ENCODE measurements at regions not wholly inside any gene's neighbourhood (a gene's known extent, or its start where the extent isn't known, plus 50 kb on each side); places are given as distances from the start of the nearest gene placed in this dataset.

GRCh38 chr17:12472252-12473173 is 193.2 kb upstream of the MYOCD start:
- H3K9me3 Mint-ChIP-seq, result peaks cover 0 to 4% of the 10 kb centered on the region in 2 donors
- no peaks in the 10 kb centered on the region for H3K4me1 Mint-ChIP-seq
- no peak overlapping the region for H3K4me3 Mint-ChIP-seq
- DNase-seq, result no peak
- H3K36me3 Mint-ChIP-seq, result no peaks in the 10 kb centered on the region
- H3K27ac Mint-ChIP-seq, result no peak overlapping the region
- H3K27me3 Mint-ChIP-seq, result no peaks in the 10 kb centered on the region
- no peak for ATAC-seq (replicated peaks)

- H3K4me1 Mint-ChIP-seq, result no peaks in the 10 kb centered on the region
Measured at GRCh38 chr17:12478311-12478710, 187.4 kb upstream of the MYOCD start.

GRCh38 chr17:12485361-12485906 is 180.3 kb upstream of the MYOCD start:
- DNase-seq, result no peak
- Mint-ChIP-seq H3K4me3 (no peak overlapping the region), H3K36me3 (no peaks in the 10 kb centered on the region), H3K27me3 (peaks cover 0 to 4% of the 10 kb centered on the region in 2 donors), H3K4me1 (no peaks in the 10 kb centered on the region), H3K27ac (no peak overlapping the region), H3K9me3 (peaks cover 0 to 4% of the 10 kb centered on the region in 2 donors)
- ATAC-seq (replicated peaks), result no peak

More at GRCh38 chr17:12478311-12478710, 187.4 kb upstream of the MYOCD start:
- no peak overlapping the region for H3K27ac Mint-ChIP-seq
- H3K9me3 Mint-ChIP-seq, result peaks cover 4% of the 10 kb centered on the region in 2 donors
- no peak overlapping the region for H3K4me3 Mint-ChIP-seq
- ATAC-seq (replicated peaks) (no peak), DNase-seq (no peak)
- no peaks in the 10 kb centered on the region for H3K36me3 Mint-ChIP-seq
- no peaks in the 10 kb centered on the region for H3K27me3 Mint-ChIP-seq

GRCh38 chr17:12489325-12489724 is 176.4 kb upstream of the MYOCD start:
- Mint-ChIP-seq H3K9me3 (peaks cover 0 to 2% of the 10 kb centered on the region in 2 donors), H3K4me1 (no peaks in the 10 kb centered on the region), H3K36me3 (no peaks in the 10 kb centered on the region), H3K27ac (no peak overlapping the region), H3K27me3 (peaks cover 0 to 4% of the 10 kb centered on the region in 2 donors), H3K4me3 (no peak overlapping the region)
- no peak for ATAC-seq (replicated peaks)
- no peak for DNase-seq

- no peaks in the 10 kb centered on the region for H3K27me3 Mint-ChIP-seq
- H3K4me3 Mint-ChIP-seq, result no peak overlapping the region
- peaks cover under 1 to 2% of the 10 kb centered on the region in 2 donors for H3K9me3 Mint-ChIP-seq
- DNase-seq (no peak), ATAC-seq (replicated peaks) (no peak)
- H3K4me1 Mint-ChIP-seq, result no peaks in the 10 kb centered on the region
- H3K36me3 Mint-ChIP-seq, result no peaks in the 10 kb centered on the region
- H3K27ac Mint-ChIP-seq, result no peak overlapping the region
Measured at GRCh38 chr17:12492450-12492849, 173.2 kb upstream of the MYOCD start.

DNA sequence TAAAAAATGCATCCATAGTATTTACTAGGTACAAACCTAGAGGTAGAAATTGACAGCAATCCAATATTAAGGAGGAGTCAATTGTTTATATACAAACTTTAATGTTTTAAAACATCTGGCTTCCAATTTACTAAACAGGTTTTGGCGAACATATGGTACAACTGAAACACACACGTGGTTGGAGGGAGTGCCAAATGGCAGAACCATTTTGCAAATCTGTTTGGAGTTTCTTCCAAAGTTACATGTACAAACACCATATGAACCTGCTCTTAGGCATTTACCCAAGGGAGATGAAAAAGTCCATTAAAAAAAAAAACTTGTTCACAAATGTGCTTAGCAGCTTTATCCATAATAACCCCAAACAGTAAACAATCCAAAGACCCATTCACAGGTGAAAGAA is 159.8 kb upstream of the MYOCD start:
- H3K4me3 Mint-ChIP-seq, result no peak overlapping the region
- H3K4me1 Mint-ChIP-seq, result no peaks in the 10 kb centered on the region
- no peak overlapping the region for H3K27ac Mint-ChIP-seq
- no peaks in the 10 kb centered on the region for H3K36me3 Mint-ChIP-seq
- ATAC-seq (replicated peaks), result no peak
- DNase-seq, result no peak
- peaks cover 4 to 5% of the 10 kb centered on the region in 2 donors for H3K27me3 Mint-ChIP-seq
- peaks cover 0 to 6% of the 10 kb centered on the region in 2 donors for H3K9me3 Mint-ChIP-seq

DNA sequence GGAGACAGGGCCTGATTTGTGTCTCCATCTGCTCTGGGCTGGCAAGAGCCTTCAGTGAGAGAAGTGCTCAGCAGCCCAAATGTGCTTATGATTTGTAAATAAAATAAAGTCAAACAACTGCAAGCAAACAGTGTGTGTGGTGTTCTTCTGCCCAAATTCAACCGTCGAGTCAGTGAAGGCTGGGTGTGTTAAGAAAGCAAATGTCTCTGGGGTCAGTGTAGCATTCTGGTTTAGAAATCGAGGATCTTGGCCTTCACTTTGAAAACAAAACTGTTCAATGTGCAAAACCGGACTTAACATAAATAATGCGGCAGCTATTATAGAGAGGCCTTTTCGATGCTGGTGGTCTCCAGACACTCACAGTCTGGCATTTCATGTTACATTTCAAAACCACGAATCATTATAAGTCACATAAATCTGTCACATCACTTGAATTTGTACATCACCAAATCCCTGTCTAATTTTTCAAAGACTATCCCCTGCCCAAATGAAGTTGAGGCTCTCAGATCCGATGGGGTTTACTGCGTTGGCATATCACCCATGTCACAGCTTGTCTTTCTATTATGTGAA is 158.6 kb upstream of the MYOCD start:
- no peak overlapping the region for H3K4me3 Mint-ChIP-seq
- peaks cover 0 to 6% of the 10 kb centered on the region in 2 donors for H3K9me3 Mint-ChIP-seq
- ATAC-seq (replicated peaks), result no peak
- no peak overlapping the region for H3K27ac Mint-ChIP-seq
- no peak for DNase-seq
- H3K4me1 Mint-ChIP-seq, result no peaks in the 10 kb centered on the region
- H3K36me3 Mint-ChIP-seq, result no peaks in the 10 kb centered on the region
- no peaks in the 10 kb centered on the region for H3K27me3 Mint-ChIP-seq

DNA sequence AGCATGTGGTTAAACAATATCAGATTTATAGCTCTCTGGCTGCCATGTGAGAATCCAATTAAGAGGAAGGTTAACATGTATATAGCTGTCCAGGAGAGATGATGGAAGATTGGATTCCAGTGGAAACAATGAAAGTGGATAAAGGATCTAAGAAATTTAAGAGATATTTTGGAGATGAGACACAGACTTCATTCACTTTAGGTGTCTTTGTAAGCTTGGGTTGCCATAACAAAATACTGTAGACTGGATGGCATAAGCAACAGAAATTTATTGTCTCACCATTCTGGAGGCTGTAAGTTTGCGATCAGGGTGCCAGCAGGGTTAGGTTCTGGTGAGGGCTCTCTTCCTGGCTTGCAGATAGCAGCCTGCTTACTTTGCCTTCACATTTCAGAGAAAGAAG is 155.9 kb upstream of the MYOCD start:
- no peaks in the 10 kb centered on the region for H3K36me3 Mint-ChIP-seq
- H3K27ac Mint-ChIP-seq, result no peak overlapping the region
- peaks cover 0 to 4% of the 10 kb centered on the region in 2 donors for H3K9me3 Mint-ChIP-seq
- ATAC-seq (replicated peaks), result no peak
- no peak overlapping the region for H3K4me3 Mint-ChIP-seq
- no peaks in the 10 kb centered on the region for H3K27me3 Mint-ChIP-seq
- no peak for DNase-seq
- H3K4me1 Mint-ChIP-seq, result no peaks in the 10 kb centered on the region

- Mint-ChIP-seq H3K27me3 (no peaks in the 10 kb centered on the region), H3K36me3 (no peaks in the 10 kb centered on the region), H3K4me3 (no peak overlapping the region), H3K9me3 (peaks cover 0 to 4% of the 10 kb centered on the region in 2 donors), H3K27ac (no peak overlapping the region), H3K4me1 (no peaks in the 10 kb centered on the region)
- DNase-seq, result no peak
- ATAC-seq (replicated peaks), result no peak
Measured at GRCh38 chr17:12510535-12510934, 155.2 kb upstream of the MYOCD start.

GRCh38 chr17:12512694-12513355 is 152.9 kb upstream of the MYOCD start:
- Mint-ChIP-seq H3K36me3 (no peaks in the 10 kb centered on the region), H3K9me3 (peaks cover 0 to 4% of the 10 kb centered on the region in 2 donors), H3K4me3 (no peak overlapping the region), H3K27ac (no peak overlapping the region), H3K4me1 (no peaks in the 10 kb centered on the region), H3K27me3 (no peaks in the 10 kb centered on the region)
- ATAC-seq (replicated peaks), result no peak
- DNase-seq, result no peak

DNA sequence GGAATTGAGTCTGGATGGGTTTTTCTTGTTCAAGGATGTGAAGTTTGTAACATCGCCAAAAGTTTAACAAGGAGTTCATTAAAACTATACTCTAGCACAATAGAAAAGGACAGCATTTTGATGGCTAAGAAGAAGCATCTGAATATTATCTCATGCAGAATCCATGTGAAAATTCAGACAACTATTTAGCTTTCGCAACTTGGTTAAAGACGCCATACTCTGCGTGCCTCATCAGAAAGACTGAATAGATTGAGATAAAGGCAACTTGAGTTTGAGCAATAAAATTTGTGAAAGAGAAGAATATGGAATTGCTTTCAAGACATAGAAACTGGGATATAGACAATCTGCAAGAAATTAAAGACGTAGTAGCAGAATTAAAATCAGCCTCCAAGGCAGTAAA is 151.1 kb upstream of the MYOCD start:
- no peaks in the 10 kb centered on the region for H3K4me1 Mint-ChIP-seq
- peaks cover 0 to 1% of the 10 kb centered on the region in 2 donors for H3K9me3 Mint-ChIP-seq
- H3K27me3 Mint-ChIP-seq, result no peaks in the 10 kb centered on the region
- ATAC-seq (replicated peaks), result no peak
- H3K27ac Mint-ChIP-seq, result no peak overlapping the region
- no peaks in the 10 kb centered on the region for H3K36me3 Mint-ChIP-seq
- no peak for DNase-seq
- H3K4me3 Mint-ChIP-seq, result no peak overlapping the region

DNA sequence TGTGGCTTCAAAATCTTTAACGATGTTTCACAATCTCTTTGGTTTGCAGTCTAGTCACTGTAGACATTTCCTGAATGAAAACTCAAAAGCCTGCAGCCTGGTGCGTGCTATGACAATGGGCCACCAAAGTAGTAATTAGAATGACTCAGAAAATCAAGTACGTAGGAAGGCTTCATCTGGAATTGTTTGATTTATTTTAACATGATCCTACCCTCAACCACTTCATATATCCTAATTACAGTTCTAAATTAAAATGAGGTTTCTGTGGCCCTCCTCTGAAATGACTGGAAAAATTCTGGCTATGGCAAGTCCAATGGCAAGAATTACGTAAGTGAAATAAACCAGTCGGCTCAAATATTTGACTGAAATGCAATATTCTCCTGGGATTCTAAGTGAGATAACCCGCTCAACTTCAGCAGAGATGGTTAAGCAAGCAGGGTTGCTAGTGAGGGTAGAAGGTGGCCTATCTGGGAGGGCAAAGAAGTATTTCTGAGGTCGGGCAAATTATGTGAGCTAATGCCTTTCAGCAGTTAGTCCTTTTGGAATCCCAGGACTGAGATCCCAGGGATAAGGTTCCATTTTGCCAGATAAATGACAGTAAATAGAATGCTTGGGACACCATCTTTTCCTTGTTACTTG is 145.6 kb upstream of the MYOCD start:
- peaks cover 0 to 10% of the 10 kb centered on the region in 2 donors for H3K27me3 Mint-ChIP-seq
- no peak overlapping the region for H3K4me3 Mint-ChIP-seq
- H3K36me3 Mint-ChIP-seq, result no peaks in the 10 kb centered on the region
- H3K9me3 Mint-ChIP-seq, result peaks cover 0 to 4% of the 10 kb centered on the region in 2 donors
- DNase-seq (no peak), ATAC-seq (replicated peaks) (no peak)
- H3K27ac Mint-ChIP-seq, result no peak overlapping the region
- H3K4me1 Mint-ChIP-seq, result no peaks in the 10 kb centered on the region

- Mint-ChIP-seq H3K27me3 (peaks cover 0 to 10% of the 10 kb centered on the region in 2 donors), H3K27ac (no peak overlapping the region), H3K36me3 (no peaks in the 10 kb centered on the region), H3K4me3 (no peak overlapping the region), H3K4me1 (no peaks in the 10 kb centered on the region), H3K9me3 (peaks cover 2 to 4% of the 10 kb centered on the region in 2 donors)
- DNase-seq (no peak), ATAC-seq (replicated peaks) (no peak)
Measured at GRCh38 chr17:12521416-12521815, 144.3 kb upstream of the MYOCD start.

DNA sequence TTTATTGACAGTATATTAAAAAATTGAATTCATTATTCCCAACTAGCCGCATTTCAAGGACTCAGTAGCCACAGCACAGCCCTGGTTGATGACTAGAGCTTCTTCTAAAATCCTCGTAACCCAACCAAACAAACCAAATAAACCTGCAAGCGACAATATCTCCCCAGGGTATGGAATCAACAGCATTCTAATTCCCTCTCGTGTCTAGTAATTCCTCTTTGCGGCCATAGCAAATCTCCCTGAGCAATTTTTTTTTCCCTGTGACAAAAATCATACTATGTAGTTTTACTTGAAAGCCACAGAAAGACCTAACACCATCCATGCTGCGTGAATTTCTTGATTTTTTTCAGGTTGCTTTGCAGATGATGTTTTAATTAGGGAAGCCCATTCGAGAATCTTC is 143.4 kb upstream of the MYOCD start:
- DNase-seq (no peak), ATAC-seq (replicated peaks) (no peak)
- Mint-ChIP-seq H3K4me3 (no peak overlapping the region), H3K4me1 (no peaks in the 10 kb centered on the region), H3K36me3 (no peaks in the 10 kb centered on the region), H3K27me3 (peaks cover 0 to 10% of the 10 kb centered on the region in 2 donors), H3K9me3 (peaks cover 2 to 4% of the 10 kb centered on the region in 2 donors), H3K27ac (no peak overlapping the region)
